HG03457 (cell line): ENCODE measurements at regions not wholly inside any gene's neighbourhood (a gene's known extent, or its start where the extent isn't known, plus 50 kb on each side); places are given as distances from the start of the nearest gene placed in this dataset.
"Not testable (repeated sequence)": the region's sequence is repeated elsewhere in the genome, so short reads cannot be mapped to it uniquely, and the experiment has no call there.

Source experiments
- ATAC-seq: cut with Tn5 transposase; IDR thresholded peaks from one replicate; pipeline ENCODE4 v1.9.1; 2021; ENCODE audit warnings: moderate number of reproducible peaks; ENCODE audit not compliant: unreplicated experiment

DNA sequence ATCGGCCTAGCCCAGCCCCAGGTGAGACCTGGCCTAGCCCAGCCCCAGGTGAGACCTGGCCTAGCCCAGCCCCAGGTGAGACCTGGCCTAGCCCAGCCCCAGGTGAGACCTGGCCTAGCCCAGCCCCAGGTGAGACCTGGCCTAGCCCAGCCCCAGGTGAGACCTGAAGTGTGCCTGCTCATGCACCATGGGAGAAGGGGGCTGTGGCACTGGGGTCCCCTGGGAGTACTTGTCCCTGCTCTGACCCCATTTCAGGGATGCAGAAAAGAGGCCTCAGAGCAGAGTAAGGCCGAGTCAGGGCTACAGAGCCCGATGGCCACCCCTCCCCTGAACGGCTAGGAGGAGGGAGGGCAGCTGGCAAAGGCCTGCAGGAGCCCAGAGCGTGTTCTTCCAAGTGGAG lies 129.6 kb downstream of the CRYBB2 start:
- not testable (repeated sequence) for ATAC-seq

DNA sequence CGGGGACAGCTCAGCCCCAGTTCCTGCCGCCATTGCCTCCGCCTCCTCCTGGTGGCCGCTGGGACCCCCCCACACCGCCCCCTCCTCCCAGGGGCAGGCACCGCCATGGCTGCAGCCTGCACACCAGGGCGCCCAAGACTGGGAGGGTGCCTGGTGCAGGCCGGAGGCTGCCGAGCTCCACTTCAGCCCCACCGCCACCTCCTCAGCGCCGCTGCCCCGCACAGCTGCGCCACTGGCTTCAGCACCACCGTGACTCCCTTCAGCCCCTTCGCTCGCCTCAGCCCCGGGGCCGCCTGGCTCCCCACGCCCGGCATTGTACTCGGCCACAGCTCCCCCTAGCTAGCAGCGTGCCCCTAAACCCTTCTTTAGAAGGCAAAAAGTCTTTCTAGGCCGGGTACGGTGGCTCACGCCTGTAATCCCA lies 131.1 kb downstream of the CRYBB2 start:
- no peak for ATAC-seq

DNA sequence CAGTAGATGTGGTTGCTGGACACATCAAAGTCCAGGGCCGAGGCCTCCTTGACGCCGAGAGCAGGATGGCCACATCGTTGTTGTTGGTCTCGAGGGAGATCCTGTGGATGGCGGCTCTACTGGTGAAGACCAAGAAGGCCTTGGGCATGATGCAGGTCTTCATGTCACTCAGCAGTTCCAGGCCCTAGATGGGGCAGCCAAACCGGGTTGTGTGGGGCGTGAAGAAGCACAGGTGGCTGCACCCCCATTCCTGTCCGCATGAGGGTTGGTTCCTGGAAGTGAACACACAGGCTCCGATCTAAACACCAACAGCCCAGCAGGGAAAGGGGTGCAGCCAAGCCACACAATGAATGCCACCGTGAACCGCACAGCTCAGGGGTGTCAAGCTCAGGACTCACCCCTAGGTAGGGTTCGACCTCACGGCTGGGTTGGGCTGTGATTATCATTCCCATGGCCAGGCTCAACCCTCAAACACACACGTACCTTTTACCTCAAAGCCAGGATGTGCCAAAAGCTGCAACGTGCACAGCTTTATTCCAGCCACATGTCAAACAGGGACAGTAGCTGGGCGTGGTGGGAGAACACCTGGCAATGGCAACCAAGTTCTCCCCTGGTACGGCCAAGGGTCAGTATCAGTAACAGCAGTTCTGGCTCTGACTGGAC lies 132.3 kb downstream of the CRYBB2 start:
- no peak for ATAC-seq

DNA sequence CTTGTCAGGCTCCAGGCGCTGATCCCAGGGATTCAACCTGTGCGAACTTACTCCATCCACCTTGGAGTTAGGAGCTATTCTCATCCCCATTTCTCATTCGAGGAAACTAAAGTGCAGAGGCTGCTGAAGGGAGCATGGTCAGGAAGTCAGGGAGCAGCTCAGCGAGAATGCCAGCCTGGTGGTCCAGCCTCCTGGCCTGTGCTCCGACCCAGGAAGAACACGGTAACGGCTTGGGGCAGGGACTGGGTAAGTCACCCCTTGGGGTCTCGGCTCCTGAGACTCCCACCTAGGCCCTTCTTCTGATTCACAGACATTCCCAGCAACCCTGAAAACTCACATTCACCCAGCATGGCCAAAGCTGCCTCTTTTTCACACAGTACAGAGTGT lies 132.8 kb downstream of the CRYBB2 start:
- ATAC-seq = no peak

DNA sequence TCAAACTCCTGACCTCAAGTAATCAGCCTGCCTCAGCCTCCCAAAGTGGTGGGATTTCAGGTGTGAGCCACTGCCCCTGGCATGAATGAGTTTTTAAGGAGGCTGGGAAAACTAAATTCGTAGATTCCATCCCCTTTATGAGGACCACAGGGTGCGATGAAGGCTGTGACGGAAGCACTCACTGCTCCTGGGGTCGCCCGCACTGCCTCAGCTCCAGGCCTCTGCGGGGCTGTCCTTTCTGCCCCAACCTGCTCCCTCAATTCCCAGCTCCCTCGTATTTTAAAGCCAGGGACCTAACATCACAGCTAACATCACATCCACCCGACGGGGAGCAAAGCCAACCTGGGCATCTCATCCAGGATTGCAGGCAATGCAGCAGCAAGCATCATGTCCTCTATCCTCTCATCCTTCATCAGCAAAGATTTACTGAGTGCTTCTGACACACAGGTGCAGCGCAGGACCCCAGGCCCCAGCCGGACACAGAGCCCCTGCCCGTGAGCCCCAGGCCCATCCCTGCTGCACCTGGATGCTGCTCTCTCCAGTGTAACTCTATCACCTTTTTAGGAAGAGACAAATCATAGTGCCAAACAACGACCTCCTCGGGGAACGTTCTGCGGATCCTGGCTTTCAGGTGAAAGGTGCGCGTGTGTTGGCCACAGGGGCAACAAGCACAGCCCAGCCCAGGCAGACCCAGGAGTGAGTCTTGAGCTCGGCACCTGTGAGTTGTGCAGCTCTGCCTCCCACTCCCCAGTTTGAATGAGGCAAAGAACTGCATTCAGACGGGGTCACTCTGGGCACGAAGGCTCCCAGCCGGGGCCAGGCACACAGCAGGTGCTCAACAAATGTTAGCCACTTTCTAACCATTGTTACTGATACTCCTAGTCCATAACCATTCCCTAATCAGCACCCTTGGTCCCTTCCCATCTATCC lies 134.3 kb downstream of the CRYBB2 start:
- ATAC-seq = no peak

DNA sequence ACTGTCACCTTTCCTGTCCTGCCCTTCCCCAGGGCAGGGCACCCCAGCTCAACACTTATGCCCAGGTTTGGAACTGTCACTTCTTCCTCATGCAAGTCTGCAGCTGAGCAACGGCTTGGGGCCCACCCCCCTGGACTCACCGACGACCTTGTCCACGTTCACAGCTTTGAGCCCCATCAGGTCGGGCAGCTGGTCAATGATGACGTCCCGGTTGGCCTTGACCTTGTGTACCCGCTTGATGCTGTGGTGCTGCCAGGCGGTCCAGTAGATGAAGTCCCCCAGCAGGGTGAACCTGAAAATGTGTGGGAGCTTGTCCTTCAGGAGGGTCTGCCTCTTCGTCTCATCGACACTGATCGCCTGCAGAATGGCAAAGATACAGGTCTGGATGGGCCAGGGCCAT lies 135.0 kb downstream of the CRYBB2 start:
- no peak for ATAC-seq

DNA sequence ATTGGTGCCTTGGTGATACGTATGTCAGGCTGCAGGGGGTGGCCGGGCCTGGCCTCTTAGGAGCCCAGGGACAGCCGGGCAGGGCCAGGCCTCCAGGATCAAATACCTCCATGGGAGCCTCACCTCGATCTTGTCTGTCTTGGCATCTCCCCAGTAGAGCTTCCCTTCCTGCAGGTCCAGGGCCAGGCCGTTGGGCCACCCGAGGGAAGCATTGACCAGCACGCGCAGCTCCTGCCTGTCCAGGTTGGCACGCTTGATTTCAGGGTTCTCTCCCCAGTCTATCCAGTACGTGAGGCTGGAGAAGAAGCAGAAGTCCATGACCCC lies 137.7 kb downstream of the CRYBB2 start:
- ATAC-seq = no peak

DNA sequence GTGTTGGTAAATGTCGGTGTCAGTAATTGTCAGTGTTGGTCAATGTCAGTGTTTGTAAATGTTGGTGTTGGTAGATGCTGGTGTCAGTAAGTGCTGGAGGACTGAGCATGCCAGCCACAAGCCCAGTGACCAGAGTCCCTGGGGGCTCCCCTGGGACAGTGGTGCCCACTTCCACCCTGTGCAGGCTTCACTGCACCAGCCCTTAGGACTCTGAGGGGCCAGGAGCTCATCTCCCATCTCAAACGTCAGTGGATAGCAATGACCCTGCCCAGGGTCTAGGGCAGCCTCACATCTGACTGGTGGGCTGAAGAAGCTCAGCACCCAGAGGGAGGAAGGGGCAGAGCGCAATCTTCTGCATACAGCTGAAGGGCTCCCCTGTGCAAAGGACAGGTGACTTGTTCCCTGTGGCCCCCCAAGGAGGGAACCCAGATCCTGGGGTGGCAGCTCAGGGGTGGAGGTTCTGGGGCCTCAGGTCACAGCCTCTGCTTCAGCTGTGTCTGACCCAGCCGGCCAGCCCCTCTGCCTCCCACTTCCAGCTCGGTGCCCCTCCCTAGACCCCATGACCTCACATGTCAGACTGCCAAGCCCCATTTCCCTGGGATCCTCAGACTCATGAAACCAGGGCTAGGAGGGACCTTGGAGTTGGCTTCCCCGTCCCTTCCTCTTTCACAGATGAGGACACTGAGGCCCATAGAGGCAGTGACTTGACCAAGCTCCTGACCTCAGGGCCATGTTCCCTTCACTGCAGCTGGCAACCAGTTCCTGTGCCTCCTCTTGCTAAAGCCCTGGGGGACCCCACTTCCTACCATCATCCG lies 138.4 kb downstream of the CRYBB2 start:
- ATAC-seq = no peak

DNA sequence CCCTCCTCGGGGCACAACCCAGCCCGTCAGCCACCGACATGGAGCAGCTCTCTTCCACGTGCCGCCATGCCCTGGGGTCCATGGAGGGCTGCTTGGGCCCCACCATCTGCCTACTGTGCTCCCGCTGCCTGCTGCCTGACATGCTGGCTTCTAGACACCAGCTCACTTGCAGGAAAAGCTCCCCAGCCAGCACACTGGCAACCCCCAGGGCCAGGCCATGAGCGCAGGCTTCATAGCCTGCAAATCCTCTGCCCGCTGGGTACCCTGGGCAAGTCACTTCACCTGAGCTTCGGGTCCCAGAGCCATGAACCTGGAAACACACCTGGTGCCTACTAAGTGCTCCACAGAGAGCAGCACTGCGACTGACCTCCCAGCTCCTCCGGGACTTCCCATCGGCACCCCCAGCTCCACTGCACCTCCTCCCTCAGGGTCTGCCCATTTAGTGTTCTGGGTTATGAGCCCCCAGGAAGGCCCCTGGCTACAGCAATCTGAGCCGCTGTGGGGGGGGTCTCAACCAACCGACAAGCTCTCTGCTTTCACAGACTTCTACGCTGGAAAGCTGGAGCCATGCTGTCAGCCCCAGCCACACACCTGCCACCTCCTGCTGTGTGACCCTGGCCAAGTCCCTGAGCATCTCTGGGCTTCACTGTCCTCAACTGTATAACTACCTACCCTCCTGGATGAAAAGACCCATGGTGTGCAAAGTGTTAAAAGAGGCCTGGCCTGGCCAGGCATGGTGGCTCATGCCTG lies 139.2 kb downstream of the CRYBB2 start:
- no peak for ATAC-seq

DNA sequence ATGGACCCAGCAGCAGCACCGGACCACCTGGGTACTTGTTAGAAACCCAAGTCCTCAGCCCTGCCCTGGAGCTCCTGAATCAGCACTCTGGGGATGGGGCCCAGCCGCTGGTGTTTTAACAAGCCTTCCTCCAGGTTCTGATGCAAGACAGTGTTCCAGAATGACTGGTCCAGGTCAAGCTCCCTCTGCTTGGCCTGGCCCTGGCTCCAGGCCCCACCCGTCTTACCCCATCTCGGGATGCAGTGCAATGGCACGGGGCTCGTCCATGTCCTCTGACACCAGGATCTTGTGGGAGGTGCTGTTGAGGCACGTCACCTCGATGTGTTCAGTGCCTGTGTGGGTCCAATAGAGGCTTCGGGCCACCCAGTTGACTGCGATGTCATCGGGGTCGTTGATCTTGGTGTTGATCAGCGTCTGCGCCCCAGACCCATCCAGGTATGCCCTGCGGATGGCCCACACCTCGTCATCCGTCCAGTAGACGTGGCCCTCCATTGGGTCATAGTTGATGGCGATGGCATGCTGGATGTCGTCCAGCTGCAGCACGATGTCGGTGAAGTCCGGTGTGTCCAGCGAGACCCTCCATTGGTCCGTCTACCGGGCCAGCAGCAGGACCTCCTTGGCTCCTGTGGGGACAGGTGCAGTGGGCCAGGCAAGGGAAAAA lies 140.3 kb downstream of the CRYBB2 start:
- ATAC-seq = no peak

DNA sequence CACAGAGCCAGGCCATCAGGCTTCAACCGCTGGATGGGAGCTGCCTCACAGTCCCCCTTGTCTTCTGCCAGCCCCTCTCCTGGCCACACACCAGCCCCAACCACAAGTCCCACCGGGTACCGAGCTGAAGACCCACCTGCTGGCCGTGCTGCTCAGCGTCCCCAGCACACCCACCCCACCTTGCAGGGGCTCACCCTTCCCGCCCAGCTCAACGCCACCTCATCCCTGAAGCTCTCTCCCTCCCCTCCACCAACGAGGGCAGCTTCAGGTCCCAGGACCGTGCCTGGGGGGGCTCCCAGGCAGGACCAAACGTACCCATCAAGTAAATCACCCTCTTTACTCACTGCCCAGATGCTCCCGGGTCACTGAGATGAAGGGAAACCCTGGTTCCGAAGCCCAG lies 141.0 kb downstream of the CRYBB2 start:
- ATAC-seq = no peak

DNA sequence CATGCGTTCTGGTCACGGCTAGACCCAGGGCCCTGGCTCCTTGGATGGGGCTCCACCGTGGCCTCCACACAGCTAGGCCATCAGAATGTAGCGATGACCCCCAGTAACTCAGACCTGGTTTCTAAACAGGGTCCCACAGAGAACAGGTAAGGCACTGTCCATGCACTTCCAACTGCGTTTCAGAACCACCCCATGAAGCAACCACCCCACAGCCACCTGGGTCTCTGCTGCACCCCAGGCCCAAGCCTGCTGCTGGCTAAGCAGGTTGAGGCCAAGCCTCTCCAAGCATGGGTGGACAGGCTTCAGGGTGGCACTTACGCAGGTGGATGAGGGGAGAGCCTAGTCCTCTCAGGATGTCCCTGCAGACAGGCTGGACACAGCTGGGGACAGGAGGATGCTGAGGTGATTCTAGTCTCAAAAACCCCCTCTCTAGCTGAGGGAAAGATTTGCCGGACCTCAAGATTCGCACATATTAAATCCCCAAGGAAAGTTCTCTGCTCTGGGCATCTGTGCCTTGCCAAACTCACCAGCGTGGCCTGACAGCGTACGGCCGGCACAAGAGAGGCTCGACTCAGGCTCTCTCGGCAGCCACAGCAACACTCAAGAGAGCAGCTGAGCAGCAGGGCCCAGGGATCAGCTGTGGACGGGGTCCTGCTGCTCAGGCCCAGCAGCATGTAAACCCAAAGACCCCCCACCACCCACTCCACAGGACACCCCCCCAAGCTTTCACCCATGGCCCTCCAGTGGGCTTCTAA lies 141.6 kb downstream of the CRYBB2 start:
- ATAC-seq = no peak

DNA sequence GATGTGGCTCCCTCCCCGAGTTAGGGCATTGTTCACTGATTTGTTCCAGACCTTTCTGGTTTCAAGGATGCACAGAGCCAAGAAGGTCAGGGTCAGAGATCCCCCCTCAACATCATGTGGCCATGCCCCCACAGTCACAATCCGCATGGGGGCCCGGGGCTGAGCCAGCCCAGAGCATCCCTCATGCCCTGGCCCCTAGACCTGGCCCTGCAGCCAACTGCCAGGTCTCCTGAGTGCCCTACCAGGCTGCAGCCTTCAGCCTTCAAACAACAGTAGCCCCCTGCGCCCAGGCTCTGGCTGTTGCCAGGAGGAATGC lies 142.4 kb downstream of the CRYBB2 start:
- no peak for ATAC-seq

DNA sequence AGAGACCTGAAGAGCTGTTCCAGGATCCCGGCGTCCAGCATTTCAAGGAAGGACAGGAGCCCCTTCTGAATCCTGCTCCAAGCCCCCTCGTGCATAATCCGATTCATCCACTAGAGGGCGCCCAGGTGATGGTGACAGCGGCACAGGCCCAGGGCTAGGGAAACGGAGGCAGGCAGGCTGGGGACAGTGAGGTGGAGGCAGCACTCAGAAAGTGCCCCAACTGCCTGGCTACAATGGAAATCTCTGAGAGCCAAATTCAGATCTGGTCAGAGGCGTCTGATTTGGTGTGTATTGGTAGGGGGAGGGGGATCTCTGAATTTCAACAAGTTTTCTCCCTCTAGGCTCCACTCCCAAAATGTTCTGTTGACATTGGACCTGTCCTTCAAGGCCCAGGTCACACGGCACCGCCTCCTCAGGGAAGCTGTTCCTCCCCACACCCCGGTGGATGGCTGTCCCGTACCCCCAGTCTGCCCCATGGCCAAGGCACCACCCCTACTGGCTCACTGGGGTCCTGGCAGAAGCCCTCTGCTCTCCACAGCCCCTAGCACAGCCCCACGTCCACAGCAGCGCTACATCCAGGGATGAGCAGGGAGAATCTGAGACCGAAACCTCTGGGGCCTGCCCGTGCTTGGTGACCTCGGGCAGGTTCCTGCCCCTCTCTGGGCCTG lies 142.9 kb downstream of the CRYBB2 start:
- ATAC-seq = no peak

DNA sequence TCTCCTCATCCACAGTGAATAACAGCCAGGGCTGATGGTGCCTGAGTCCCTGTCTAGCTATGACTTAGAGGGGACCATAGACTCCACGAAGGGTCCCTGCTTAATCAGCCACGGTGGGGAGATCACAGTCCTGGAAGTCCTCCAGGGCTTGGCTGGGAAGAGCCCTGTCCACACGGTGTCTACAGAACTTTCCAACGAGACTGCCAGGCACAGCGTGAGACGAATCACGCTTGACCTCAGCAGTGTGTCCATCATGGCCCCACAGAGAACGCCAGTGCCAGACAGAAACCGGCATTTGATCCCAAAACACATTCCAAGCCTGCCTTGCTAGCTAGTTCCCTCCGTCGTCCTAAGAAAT lies 143.4 kb downstream of the CRYBB2 start:
- ATAC-seq = no peak

DNA sequence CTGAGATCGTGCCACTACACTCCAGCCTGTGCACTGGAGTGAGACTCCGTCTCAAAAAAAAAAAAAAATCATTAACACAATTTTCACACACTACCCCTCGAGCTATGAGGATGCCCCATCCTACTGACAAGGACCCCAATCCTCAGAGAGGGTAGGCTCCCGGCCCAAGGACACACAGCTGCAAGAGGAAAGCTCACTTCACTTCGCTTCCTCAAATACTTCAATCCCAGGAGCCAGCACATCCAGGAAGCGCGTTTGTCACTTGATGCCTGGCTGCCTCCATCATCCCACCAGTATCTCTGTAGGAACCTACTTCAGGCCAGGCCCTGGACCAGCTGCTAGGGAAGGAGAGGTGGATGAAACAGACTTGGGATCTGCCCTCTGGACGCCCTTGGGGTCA lies 144.0 kb downstream of the CRYBB2 start:
- ATAC-seq = no peak

DNA sequence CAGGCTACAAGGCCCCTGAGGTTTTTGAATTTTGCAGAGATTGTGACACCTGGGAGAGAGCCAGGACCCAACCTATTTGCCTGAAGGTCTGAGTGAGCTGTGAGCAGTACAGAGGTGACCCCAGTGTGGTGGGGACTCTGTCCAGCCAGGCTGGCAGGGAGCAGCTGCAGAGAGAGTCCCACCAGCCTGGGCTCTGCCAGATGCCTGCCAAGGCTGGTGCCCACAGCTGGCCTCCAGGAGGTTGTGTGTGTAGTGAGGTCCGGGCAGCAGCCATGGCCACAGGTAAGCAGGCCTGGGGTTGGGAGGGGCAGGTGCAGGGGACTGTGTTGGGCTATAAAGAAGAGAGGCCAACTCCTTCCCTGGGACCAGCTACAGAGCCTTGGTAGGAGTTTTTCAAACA lies 144.8 kb downstream of the CRYBB2 start:
- ATAC-seq = no peak

DNA sequence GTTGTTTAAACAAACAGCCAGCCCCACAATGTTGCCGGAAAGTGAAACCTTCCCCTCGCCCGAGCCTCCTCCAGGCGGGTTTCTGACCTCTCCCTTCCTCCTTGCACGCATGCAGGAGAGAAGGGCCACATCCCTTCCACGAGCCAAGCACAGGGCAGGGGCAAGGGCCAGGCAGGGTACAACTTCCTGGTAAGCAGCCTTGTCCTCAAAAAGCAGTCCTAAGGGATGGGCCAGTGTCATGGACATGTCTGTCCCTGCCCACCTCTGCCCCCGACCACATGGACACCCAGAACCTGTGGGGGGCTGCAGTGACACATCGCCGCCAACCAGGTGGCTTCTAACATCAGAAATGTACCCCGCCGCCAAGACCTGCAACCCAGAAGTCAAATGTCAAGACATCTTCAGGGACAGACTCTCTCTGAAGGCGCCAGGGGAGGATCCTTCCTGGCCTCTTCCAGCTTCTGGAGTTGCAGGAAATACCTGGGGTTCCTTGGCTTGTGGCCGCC lies 145.3 kb downstream of the CRYBB2 start:
- no peak for ATAC-seq
